H1 (cell line): ENCODE measurements at regions not wholly inside any gene's neighbourhood (a gene's known extent, or its start where the extent isn't known, plus 50 kb on each side); places are given as distances from the start of the nearest gene placed in this dataset.

Source experiments
- CBX5 ChIP-seq: fragments of 300-800, 300-1000 bp; sonication (generic); IDR thresholded peaks from 2 replicates; pipeline ENCODE4 v1.7.1; 2016; ENCODE audit warnings: antibody characterized with exemption, low read length, low read depth
- CHD1 ChIP-seq: IDR thresholded peaks from 2 replicates; pipeline ENCODE4 v1.6.1; 2012; ENCODE audit warnings: low read depth, low read length, improper control_type of control experiment
- CREB1 ChIP-seq: IDR thresholded peaks from 2 replicates; pipeline ENCODE4 v1.6.1; 2012; ENCODE audit warnings: inconsistent platforms
- CTCF ChIP-seq, 3 experiments: IDR thresholded peaks; 1 replicate in 2 of 3; 2 replicates in 1 of 3; pipeline versions ENCODE4 v1.5.1 to v1.6.1; 2011; ENCODE audit warnings: low read length in 3 of 3, mild to moderate bottlenecking in 3 of 3, inconsistent platforms in 2 of 3, low read depth in 1 of 3, moderate library complexity in 1 of 3; ENCODE audit not compliant: insufficient read depth in 1 of 3; ENCODE audit errors: control extremely low read depth in 1 of 3
- EGR1 ChIP-seq: IDR thresholded peaks from 2 replicates; pipeline ENCODE4 v1.6.1; 2011; ENCODE audit warnings: low read depth, low read length, borderline replicate concordance
- EP300 ChIP-seq, 2 experiments: IDR thresholded peaks; 1 replicate in 1 of 2; 2 replicates in 1 of 2; pipeline ENCODE4 v1.6.1; 2011 to 2012; ENCODE audit warnings: low read depth in 2 of 2, low read length in 2 of 2, mild to moderate bottlenecking in 2 of 2, borderline replicate concordance in 1 of 2, inconsistent platforms in 1 of 2, moderate library complexity in 1 of 2
- EZH2 ChIP-seq: fragments of 200-600 bp; sonication (generic); IDR thresholded peaks from 2 replicates; pipeline ENCODE4 v1.7.1; 2012; ENCODE audit warnings: low read depth, mild to moderate bottlenecking, moderate library complexity, low read length, inconsistent platforms; ENCODE audit not compliant: severe bottlenecking
- GABPA ChIP-seq: IDR thresholded peaks from 2 replicates; pipeline ENCODE4 v1.6.1; 2011; ENCODE audit warnings: mild to moderate bottlenecking, low read length, moderate library complexity, borderline replicate concordance; ENCODE audit not compliant: insufficient read depth
- KDM5A ChIP-seq: fragments of 200-600 bp; IDR thresholded peaks from 2 replicates; pipeline ENCODE4 v1.7.1; 2012; ENCODE audit warnings: mild to moderate bottlenecking, low read length, inconsistent platforms, mixed read lengths
- MAX ChIP-seq: IDR thresholded peaks from 2 replicates; pipeline ENCODE4 v1.6.1; 2012; ENCODE audit warnings: inconsistent platforms
- RFX5 ChIP-seq: IDR thresholded peaks from 2 replicates; pipeline ENCODE4 v1.6.1; 2011; ENCODE audit warnings: low read depth, low read length, improper control_type of control experiment, borderline replicate concordance
- SP1 ChIP-seq: IDR thresholded peaks from 2 replicates; pipeline ENCODE4 v1.6.1; 2011; ENCODE audit warnings: low read depth, low read length
- SUZ12 ChIP-seq: fragments of 200-600 bp; sonication (generic); IDR thresholded peaks from 2 replicates; pipeline ENCODE4 v1.6.1; 2012; ENCODE audit warnings: mild to moderate bottlenecking, inconsistent platforms, low read length, moderate library complexity, mixed read lengths
- ZNF274 ChIP-seq: IDR thresholded peaks from 2 replicates; pipeline ENCODE4 v1.7.0; 2012; ENCODE audit warnings: low read length, borderline replicate concordance; ENCODE audit errors: extremely low read depth

- TF ChIP-seq CREB1 (no peak), SP1 (no peak), EZH2 (no peak), RFX5 (no peak), CHD1 (no peak), KDM5A (no peak), CTCF (IDR thresholded peaks at IDR 0.05; ENCODE audit: control extremely low read depth in 1 of 3, insufficient read depth in 1 of 3, low read depth in 1 of 3, low read length in 3 of 3) (peak; percentile 15 to 36 (median 35)), EP300 (IDR thresholded peaks at IDR 0.05; ENCODE audit: borderline replicate concordance in 1 of 2, low read depth in 2 of 2, low read length in 2 of 2) (no peak), MAX (no peak), GABPA (no peak), CBX5 (no peak), SUZ12 (no peak), ZNF274 (no peak), EGR1 (no peak)
These were observed 139.2 kb downstream of the ETS2 start for GRCh38 chr21:38944903-38945302.
